H9 (cell line): ENCODE measurements at regions not wholly inside any gene's neighbourhood (a gene's known extent, or its start where the extent isn't known, plus 50 kb on each side); places are given as distances from the start of the nearest gene placed in this dataset.

Experiments used
- DNase-seq: peaks from one replicate; pipeline ENCODE4 v3.0.0-alpha.2; 2017
- H2AFZ ChIP-seq: one replicate; pipeline ENCODE4 v1.6.1; 2013; ENCODE audit warnings: mild to moderate bottlenecking, low read length, control low read depth, moderate library complexity
- H2AK5ac ChIP-seq: 2 replicates; pipeline ENCODE4 v1.6.1; 2013; ENCODE audit warnings: low read length, control low read depth, mixed read lengths; ENCODE audit not compliant: insufficient read length
- H2BK120ac ChIP-seq: one replicate; pipeline ENCODE4 v1.6.1; 2013; ENCODE audit warnings: low read depth, mild to moderate bottlenecking, low read length, control low read depth, inconsistent platforms; ENCODE audit not compliant: poor library complexity, severe bottlenecking
- H2BK12ac ChIP-seq: 2 replicates; pipeline ENCODE4 v1.6.1; 2013; ENCODE audit warnings: low read length, control low read depth, mixed read lengths, low read depth; ENCODE audit not compliant: insufficient read length
- H2BK15ac ChIP-seq: 2 replicates; pipeline ENCODE4 v1.6.1; 2013; ENCODE audit warnings: low read depth, low read length, control low read depth
- H2BK20ac ChIP-seq: one replicate; pipeline ENCODE4 v1.6.1; 2013; ENCODE audit warnings: low read depth, mild to moderate bottlenecking, low read length, control low read depth, inconsistent platforms; ENCODE audit not compliant: poor library complexity, severe bottlenecking
- H2BK5ac ChIP-seq: 2 replicates; pipeline ENCODE4 v1.6.1; 2013; ENCODE audit warnings: low read length, control low read depth, mixed read lengths; ENCODE audit not compliant: insufficient read length
- H3K14ac ChIP-seq: 2 replicates; pipeline ENCODE4 v1.6.1; 2013; ENCODE audit warnings: low read length, control low read depth; ENCODE audit not compliant: insufficient read depth
- H3K18ac ChIP-seq: 2 replicates; pipeline ENCODE4 v1.6.1; 2013; ENCODE audit warnings: low read depth, mild to moderate bottlenecking, mixed read lengths, low read length, control low read depth; ENCODE audit not compliant: insufficient read length
- H3K23ac ChIP-seq: 2 replicates; pipeline ENCODE4 v1.6.1; 2013; ENCODE audit warnings: low read length, control low read depth, mixed read lengths, low read depth; ENCODE audit not compliant: insufficient read length
- H3K23me2 ChIP-seq: 2 replicates; pipeline ENCODE4 v1.6.1; 2013; ENCODE audit warnings: low read depth, mild to moderate bottlenecking, mixed read lengths, low read length, control low read depth; ENCODE audit not compliant: insufficient read length, poor library complexity, severe bottlenecking
- H3K27ac ChIP-seq: 2 replicates; pipeline ENCODE4 v1.5.1; 2013; ENCODE audit warnings: low read length, control low read depth, mixed read lengths, low read depth; ENCODE audit not compliant: insufficient read length
- H3K27me3 ChIP-seq: 2 replicates; pipeline ENCODE4 v1.6.1; 2013; ENCODE audit warnings: low read length, control low read depth, inconsistent platforms; ENCODE audit not compliant: insufficient read depth
- H3K4ac ChIP-seq: 2 replicates; pipeline ENCODE4 v1.6.1; 2013; ENCODE audit warnings: low read depth, mild to moderate bottlenecking, control low read depth, inconsistent platforms, low read length, moderate library complexity
- H3K4me1 ChIP-seq: 2 replicates; pipeline ENCODE4 v1.6.1; 2013; ENCODE audit warnings: low read length, control low read depth, inconsistent platforms; ENCODE audit not compliant: insufficient read depth
- H3K4me2 ChIP-seq: 2 replicates; pipeline ENCODE4 v1.6.1; 2013; ENCODE audit warnings: low read length, control low read depth, mixed read lengths; ENCODE audit not compliant: insufficient read length, insufficient read depth
- H3K56ac ChIP-seq: 2 replicates; pipeline ENCODE4 v1.6.1; 2013; ENCODE audit warnings: low read depth, mild to moderate bottlenecking, mixed read lengths, low read length, control low read depth; ENCODE audit not compliant: insufficient read length
- H3K79me1 ChIP-seq: 2 replicates; pipeline ENCODE4 v1.6.1; 2013; ENCODE audit warnings: low read depth, mild to moderate bottlenecking, moderate library complexity, low read length, control low read depth, inconsistent platforms; ENCODE audit not compliant: insufficient read depth, poor library complexity, severe bottlenecking
- H3K79me2 ChIP-seq: 2 replicates; pipeline ENCODE4 v1.6.1; 2013; ENCODE audit warnings: low read length, control low read depth, inconsistent platforms; ENCODE audit not compliant: insufficient read depth
- H3K9ac ChIP-seq: 2 replicates; pipeline ENCODE4 v1.6.1; 2013; ENCODE audit warnings: low read length, control low read depth, mixed read lengths; ENCODE audit not compliant: insufficient read length; ENCODE audit errors: extremely low read depth
- H3K9me3 ChIP-seq: one replicate; pipeline ENCODE4 v1.6.1; 2013; ENCODE audit warnings: low read depth, low read length, inconsistent platforms; ENCODE audit not compliant: control insufficient read depth
- H3T11ph ChIP-seq: one replicate; pipeline ENCODE4 v1.6.1; 2013; ENCODE audit warnings: mild to moderate bottlenecking, low read length, control low read depth, inconsistent platforms
- H4K20me1 ChIP-seq: one replicate; pipeline ENCODE4 v1.6.1; 2013; ENCODE audit not compliant: control insufficient read depth, insufficient read length, insufficient read depth
- H4K5ac ChIP-seq: 2 replicates; pipeline ENCODE4 v1.6.1; 2013; ENCODE audit warnings: low read depth, mild to moderate bottlenecking, mixed read lengths, low read length, control low read depth; ENCODE audit not compliant: insufficient read length
- H4K8ac ChIP-seq: replicated peaks from 2 replicates; pipeline ENCODE4 v1.6.1; 2013; ENCODE audit warnings: low read length, control low read depth, mixed read lengths, low read depth; ENCODE audit not compliant: insufficient read length
- H4K91ac ChIP-seq: 2 replicates; pipeline ENCODE4 v1.6.1; 2013; ENCODE audit warnings: low read depth, mild to moderate bottlenecking, moderate library complexity, mixed read lengths, low read length, control low read depth; ENCODE audit not compliant: insufficient read length
- H3K27ac Mint-ChIP-seq, 3 experiments: 2 replicates in 2 of 3; 3 replicates in 1 of 3; pipeline ENCODE4 v1.8.0; 2020 to 2021; ENCODE audit warnings: mixed read lengths in 3 of 3, mild to moderate bottlenecking in 1 of 3, moderate library complexity in 1 of 3
- H3K27me3 Mint-ChIP-seq: 2 replicates; pipeline ENCODE4 v1.8.0; 2021; ENCODE audit warnings: low read depth, mild to moderate bottlenecking, moderate library complexity, mixed read lengths
- H3K36me3 Mint-ChIP-seq, 3 experiments: 2 replicates in 2 of 3; 3 replicates in 1 of 3; pipeline ENCODE4 v1.8.0; 2020 to 2021; ENCODE audit warnings: low read depth in 3 of 3, mixed read lengths in 3 of 3; ENCODE audit not compliant: insufficient read depth in 1 of 3
- H3K4me1 Mint-ChIP-seq, 2 experiments: 2 replicates each; pipeline ENCODE4 v1.8.0; 2020; ENCODE audit warnings: mixed read lengths in 2 of 2
- H3K4me3 Mint-ChIP-seq, 2 experiments: 2 replicates in 1 of 2; 3 replicates in 1 of 2; pipeline ENCODE4 v1.8.0; 2020 to 2021; ENCODE audit warnings: mild to moderate bottlenecking in 2 of 2, mixed read lengths in 2 of 2, moderate library complexity in 1 of 2
- H3K9me3 Mint-ChIP-seq, 2 experiments: 2 replicates in 1 of 2; 3 replicates in 1 of 2; pipeline ENCODE4 v1.8.0; 2020; ENCODE audit warnings: mild to moderate bottlenecking in 2 of 2, mixed read lengths in 2 of 2, moderate library complexity in 1 of 2
- WGBS: extraction: QIAGEN DNeasy Blood & Tissue Kit; methylation state at CpG from one replicate; pipeline ENCODE4 v1.1.7; 2013; ENCODE audit warnings: missing lambda C conversion rate, low lambda C conversion rate, mixed read lengths; ENCODE audit not compliant: insufficient read length; ENCODE audit errors: extremely low coverage; 5-methylcytosine and 5-hydroxymethylcytosine counted together
- TF ChIP-seq, protein P1 (sequence below): fragments of 200-600 bp; sonication (generic); conservative IDR thresholded peaks from 3 replicates; pipeline ENCODE4 v1.8.0; 2021; ENCODE audit warnings: antibody characterized with exemption, mild to moderate bottlenecking

- no peak overlapping the region for H2BK12ac ChIP-seq
- no peak overlapping the region for H4K8ac ChIP-seq
- H2AFZ ChIP-seq = no peak overlapping the region
- Mint-ChIP-seq H3K4me1 (0 out of 4 replicates have a peak, but pooled peaks cover 0 to 5% of the 10 kb centered on the region in 2 experiments), H3K27ac (no peak overlapping the region), H3K36me3 (no peaks in the 10 kb centered on the region), H3K4me3 (no peak overlapping the region), H3K9me3 (peaks cover 0 to under 1% of the 10 kb centered on the region in 2 experiments; a peak in 1 of 5 replicates), H3K27me3 (no peaks in the 10 kb centered on the region)
- no peak overlapping the region for H3T11ph ChIP-seq
- H3K4ac ChIP-seq = no peak overlapping the region
- whole genome bisulfite sequencing = no CpG with 5 or more reads among the region's 1 CpG
- H2BK5ac ChIP-seq = no peak overlapping the region
- no peak overlapping the region for H3K18ac ChIP-seq
- no peaks in the 10 kb centered on the region for H4K20me1 ChIP-seq
- H3K79me2 ChIP-seq = no peaks in the 10 kb centered on the region
- no peak overlapping the region for H3K14ac ChIP-seq
- H3K23ac ChIP-seq = no peak overlapping the region
- H3K23me2 ChIP-seq = no peaks in the 10 kb centered on the region
- H3K56ac ChIP-seq = no peak overlapping the region
- H3K79me1 ChIP-seq = no peaks in the 10 kb centered on the region
- no peak overlapping the region for H2BK20ac ChIP-seq
- TF ChIP-seq, protein P1, sequence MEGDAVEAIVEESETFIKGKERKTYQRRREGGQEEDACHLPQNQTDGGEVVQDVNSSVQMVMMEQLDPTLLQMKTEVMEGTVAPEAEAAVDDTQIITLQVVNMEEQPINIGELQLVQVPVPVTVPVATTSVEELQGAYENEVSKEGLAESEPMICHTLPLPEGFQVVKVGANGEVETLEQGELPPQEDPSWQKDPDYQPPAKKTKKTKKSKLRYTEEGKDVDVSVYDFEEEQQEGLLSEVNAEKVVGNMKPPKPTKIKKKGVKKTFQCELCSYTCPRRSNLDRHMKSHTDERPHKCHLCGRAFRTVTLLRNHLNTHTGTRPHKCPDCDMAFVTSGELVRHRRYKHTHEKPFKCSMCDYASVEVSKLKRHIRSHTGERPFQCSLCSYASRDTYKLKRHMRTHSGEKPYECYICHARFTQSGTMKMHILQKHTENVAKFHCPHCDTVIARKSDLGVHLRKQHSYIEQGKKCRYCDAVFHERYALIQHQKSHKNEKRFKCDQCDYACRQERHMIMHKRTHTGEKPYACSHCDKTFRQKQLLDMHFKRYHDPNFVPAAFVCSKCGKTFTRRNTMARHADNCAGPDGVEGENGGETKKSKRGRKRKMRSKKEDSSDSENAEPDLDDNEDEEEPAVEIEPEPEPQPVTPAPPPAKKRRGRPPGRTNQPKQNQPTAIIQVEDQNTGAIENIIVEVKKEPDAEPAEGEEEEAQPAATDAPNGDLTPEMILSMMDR = no peak
- no peaks in the 10 kb centered on the region for H3K27me3 ChIP-seq
- H3K4me1 ChIP-seq = no peaks in the 10 kb centered on the region
- H4K5ac ChIP-seq = no peak overlapping the region
- no peak overlapping the region for H2BK120ac ChIP-seq
- no peak overlapping the region for H2AK5ac ChIP-seq
- no peak for DNase-seq
- no peaks in the 10 kb centered on the region for H3K9me3 ChIP-seq
- H3K4me2 ChIP-seq = no peak overlapping the region
- no peak overlapping the region for H3K9ac ChIP-seq
- no peak overlapping the region for H4K91ac ChIP-seq
- H3K27ac ChIP-seq = no peak overlapping the region
- H2BK15ac ChIP-seq = no peak overlapping the region
Observed at GRCh38 chr4:175307326-175307725, 389.2 kb downstream of the ADAM29 start.
